ENCODE measurements at regions not wholly inside any gene's neighbourhood (a gene's known extent, or its start where the extent isn't known, plus 50 kb on each side); places are given as distances from the start of the nearest gene placed in this dataset.

GRCh38 chr7:18151422-18151821 lies 123.8 kb upstream of the PRPS1L1 start:
- ChIA-PET CTCF (interaction anchor here (1.3 kb wide), 1 partner anchor 381 kb away, joined by 4 read pairs; no protein-coding TSS in a partner anchor), POLR2A (ENCODE audit: unreplicated experiment) (interaction anchor here (0.5 to 0.7 kb wide), 2 partner anchors 214 to 533 kb away, joined by 4 to 5 read pairs; no protein-coding TSS in a partner anchor)
- intact Hi-C loops (cut with micrococcal nuclease): no loop called here
- ATAC-seq: peak; percentile 60; the same call in 1 of the 2 replicates
- BruUV-seq (replicated peaks): no TSS peak
- Histone ChIP-seq H2AFZ (ENCODE audit: low read length) (no peak overlapping the region), H4K20me1 (ENCODE audit: low read length) (no peaks in the 10 kb centered on the region), H3F3A (ENCODE audit: low read length, unreplicated experiment) (no peaks in the 10 kb centered on the region), H3K4me3 (ENCODE audit: low read length) (no peak overlapping the region), H3K9me2 (replicated peaks; ENCODE audit: low read length) (no peaks in the 10 kb centered on the region), H3K27ac (ENCODE audit: low read length) (no peak overlapping the region), H3K36me3 (ENCODE audit: low read depth, low read length) (no peaks in the 10 kb centered on the region), H3K4me1 (ENCODE audit: insufficient read depth, low read length) (no peaks in the 10 kb centered on the region), H3K9ac (ENCODE audit: low read length) (no peak overlapping the region), H3K79me2 (ENCODE audit: low read length) (no peaks in the 10 kb centered on the region), H3K4me2 (ENCODE audit: low read length) (no peak overlapping the region), H3K27me3 (ENCODE audit: low read length) (no peaks in the 10 kb centered on the region), H3K9me3 (ENCODE audit: low read length) (no peaks in the 10 kb centered on the region)
- no peak for TF ChIP-seq EZH2phosphoT487 (IDR thresholded peaks at IDR 0.05; ENCODE audit: borderline replicate concordance, low read length)
- no peak for TF ChIP-seq EZH2 (IDR thresholded peaks at IDR 0.05; ENCODE audit: low read length, unreplicated experiment)
- peak; percentile 42 for TF ChIP-seq CTCF (conservative IDR thresholded peaks at IDR 0.05; ENCODE audit: low read depth, low read length)
- DNase-seq: peak; percentile 22

- no peaks in the 10 kb centered on the region for H3K9me2 ChIP-seq (replicated peaks; ENCODE audit: low read length)
Measured at GRCh38 chr7:18153183-18153748, 125.6 kb upstream of the PRPS1L1 start.

More at GRCh38 chr7:18153183-18153748, 125.6 kb upstream of the PRPS1L1 start:
- H3K4me1 ChIP-seq (ENCODE audit: insufficient read depth, low read length): peaks cover 6% of the 10 kb centered on the region
- no peak overlapping the region for H3K9ac ChIP-seq (ENCODE audit: low read length)
- no peak for ATAC-seq
- ChIA-PET POLR2A (ENCODE audit: unreplicated experiment) (no interaction called here), CTCF (no interaction called here)
- H3K79me2 ChIP-seq (ENCODE audit: low read length): no peaks in the 10 kb centered on the region
- no peak overlapping the region for H3K27ac ChIP-seq (ENCODE audit: low read length)
- no peak overlapping the region for H3K4me3 ChIP-seq (ENCODE audit: low read length)
- DNase-seq: no peak
- intact Hi-C loops (cut with micrococcal nuclease): no loop called here
- H3F3A ChIP-seq (ENCODE audit: low read length, unreplicated experiment): no peaks in the 10 kb centered on the region
- BruUV-seq (replicated peaks): no TSS peak
- H3K36me3 ChIP-seq (ENCODE audit: low read depth, low read length): no peaks in the 10 kb centered on the region
- TF ChIP-seq EZH2phosphoT487 (IDR thresholded peaks at IDR 0.05; ENCODE audit: borderline replicate concordance, low read length): no peak
- TF ChIP-seq CTCF (conservative IDR thresholded peaks at IDR 0.05; ENCODE audit: low read depth, low read length): no peak
- no peak for TF ChIP-seq EZH2 (IDR thresholded peaks at IDR 0.05; ENCODE audit: low read length, unreplicated experiment)
- H3K27me3 ChIP-seq (ENCODE audit: low read length): no peaks in the 10 kb centered on the region
- H4K20me1 ChIP-seq (ENCODE audit: low read length): no peaks in the 10 kb centered on the region
- H3K4me2 ChIP-seq (ENCODE audit: low read length): no peak overlapping the region
- H3K9me3 ChIP-seq (ENCODE audit: low read length): no peaks in the 10 kb centered on the region
- no peak overlapping the region for H2AFZ ChIP-seq (ENCODE audit: low read length)
